Activated CD4-positive, alpha-beta T cell treated with anti-CD3 and anti-CD28 coated beads, Interleukin-10, Interleukin-2, amounts not matched to agents 100 ng/mL and 50 ng/mL, durations not matched to agents 16 hours and 8 hours (primary cell): ENCODE measurements at regions not wholly inside any gene's neighbourhood (a gene's known extent, or its start where the extent isn't known, plus 50 kb on each side); places are given as distances from the start of the nearest gene placed in this dataset.

Experiments
- DNase-seq: peaks from one replicate; pipeline ENCODE4 v3.0.0-alpha.2; 2020

- DNase-seq = no peak
Measured at GRCh38 chr10:3016016-3016415, 51.3 kb upstream of the PFKP start.

DNA sequence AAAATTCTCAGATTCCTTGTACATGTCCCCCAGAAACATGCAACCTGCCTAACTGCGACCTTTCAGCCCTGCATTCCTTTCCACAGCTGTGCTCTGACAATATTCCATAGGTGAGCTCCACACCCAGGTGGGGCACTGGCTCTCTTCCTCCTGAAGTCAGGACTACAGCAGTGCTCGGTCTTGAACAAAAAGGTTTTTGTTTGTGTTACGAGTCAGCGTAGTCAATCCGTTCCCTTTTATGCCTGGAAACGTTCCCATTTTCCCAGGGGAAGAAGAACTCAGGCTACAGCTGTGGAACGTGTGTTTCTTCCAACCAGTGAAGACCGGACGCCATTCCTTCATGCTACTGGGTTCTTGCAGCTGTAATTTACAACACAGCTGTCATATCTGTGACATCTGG lies 52.4 kb upstream of the PFKP start:
- DNase-seq = no peak

DNA sequence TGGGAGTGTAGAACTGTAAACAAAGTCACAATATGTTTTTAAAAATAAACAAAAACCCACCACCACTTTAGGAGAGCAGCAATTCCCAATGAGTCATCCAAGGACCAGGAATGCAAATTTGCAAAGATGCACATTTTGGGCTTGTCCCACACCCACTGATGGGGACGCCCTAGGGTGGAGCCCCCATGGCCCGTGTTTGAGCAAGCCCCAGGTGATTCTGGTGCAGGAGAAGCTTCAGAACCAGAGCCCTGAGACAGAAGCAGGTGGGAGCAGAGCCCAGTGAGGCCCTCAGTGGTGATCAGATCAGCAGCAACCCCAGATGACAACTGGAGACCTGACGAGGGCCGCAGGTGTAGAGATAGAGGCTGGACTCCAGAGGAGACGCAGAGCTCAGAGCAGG lies 55.1 kb upstream of the PFKP start:
- DNase-seq = no peak

- DNase-seq = no peak
Measured at GRCh38 chr10:3010816-3011460, 56.4 kb upstream of the PFKP start.

GRCh38 chr10:3010334-3010733 lies 57.0 kb upstream of the PFKP start:
- DNase-seq = no peak

- DNase-seq = no peak
Measured at GRCh38 chr10:3009341-3009740, 58.0 kb upstream of the PFKP start.

- no peak for DNase-seq
Measured at GRCh38 chr10:3008518-3009195, 58.7 kb upstream of the PFKP start.

- DNase-seq = no peak
Measured at GRCh38 chr10:3006607-3007006, 60.7 kb upstream of the PFKP start.

- no peak for DNase-seq
Measured at GRCh38 chr10:3006093-3006492, 61.3 kb upstream of the PFKP start.

GRCh38 chr10:3002304-3002703 lies 65.0 kb upstream of the PFKP start:
- DNase-seq = peak; percentile 30

GRCh38 chr10:3000048-3000447 lies 67.3 kb upstream of the PFKP start:
- DNase-seq = no peak

DNA sequence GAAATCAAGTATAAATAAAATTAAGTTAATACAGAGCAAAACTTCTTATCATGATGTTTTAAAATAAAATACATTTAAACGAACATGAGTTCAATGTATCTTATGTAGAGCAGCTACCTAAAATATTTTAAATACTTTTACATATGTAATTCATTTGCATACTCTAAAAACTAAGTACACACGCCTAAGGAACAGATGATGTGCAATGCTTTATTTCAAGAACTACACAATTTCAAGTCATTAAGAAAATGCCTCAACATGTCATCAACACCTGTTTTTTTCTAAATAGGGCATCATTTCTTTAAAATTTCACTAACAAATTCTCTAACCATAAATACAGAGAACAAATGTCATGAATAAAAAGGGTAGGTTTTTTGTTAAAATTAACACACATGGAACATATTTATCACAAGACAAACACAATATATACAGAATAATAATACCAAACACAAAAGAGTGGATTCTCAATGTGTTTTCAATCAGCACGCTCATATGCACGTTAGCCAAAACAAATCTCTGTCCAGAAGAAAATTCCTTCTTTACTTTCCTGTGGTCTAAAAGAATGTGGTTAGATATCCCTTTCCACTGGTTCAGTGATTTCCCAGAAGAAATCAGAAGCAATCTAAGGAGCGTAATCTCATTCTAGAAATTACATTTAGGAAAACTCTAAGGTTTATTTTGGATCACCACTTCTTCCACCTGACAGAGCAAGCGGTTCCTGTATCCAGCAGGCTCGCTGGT lies 73.0 kb upstream of the PFKP start:
- DNase-seq = no peak

GRCh38 chr10:2993636-2994035 lies 73.7 kb upstream of the PFKP start:
- no peak for DNase-seq

- no peak for DNase-seq
Measured at GRCh38 chr10:2992401-2993198, 74.7 kb upstream of the PFKP start.

DNA sequence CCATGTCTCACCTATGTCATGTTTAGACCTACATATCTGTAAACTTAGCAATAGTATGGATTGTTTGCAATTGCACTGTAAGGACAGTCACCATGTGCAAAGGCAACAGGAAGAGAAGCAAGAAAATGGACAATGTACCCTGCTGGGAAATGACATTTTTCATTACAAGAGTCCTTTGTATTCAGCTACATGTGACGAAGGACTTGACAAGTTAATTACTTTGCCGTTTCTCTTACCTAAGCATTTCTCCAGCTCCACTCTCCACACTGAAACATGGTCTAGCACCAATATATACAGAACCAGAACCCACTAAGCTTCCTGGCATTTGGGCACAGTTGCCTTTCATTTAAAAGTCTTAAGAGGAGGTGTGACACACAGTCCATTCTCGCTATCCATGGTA lies 76.6 kb upstream of the PFKP start:
- DNase-seq = no peak

GRCh38 chr10:2989292-2989947 lies 77.9 kb upstream of the PFKP start:
- DNase-seq = no peak

GRCh38 chr10:2987185-2987768 lies 80.1 kb upstream of the PFKP start:
- DNase-seq = no peak

DNA sequence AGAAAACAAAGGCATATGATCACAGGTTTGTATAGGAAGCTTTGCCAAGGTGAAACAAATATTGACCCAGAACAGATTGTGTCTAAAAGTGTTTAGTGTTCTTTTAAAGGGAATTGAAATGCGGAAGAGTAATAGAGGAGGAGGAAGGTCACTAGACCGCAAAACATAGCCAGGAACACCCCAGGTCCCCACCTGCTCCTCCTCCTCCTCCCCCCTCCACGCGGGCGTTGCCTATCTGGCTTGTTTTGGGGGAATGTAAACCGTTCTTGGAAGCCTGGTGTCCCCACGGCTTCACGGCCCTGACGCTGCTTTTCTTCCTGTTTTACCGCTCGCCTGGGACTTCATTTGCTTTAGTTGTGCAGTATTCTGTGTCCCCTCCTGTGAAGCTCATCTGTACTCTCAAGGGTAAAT lies 81.0 kb upstream of the PFKP start:
- DNase-seq = no peak

DNA sequence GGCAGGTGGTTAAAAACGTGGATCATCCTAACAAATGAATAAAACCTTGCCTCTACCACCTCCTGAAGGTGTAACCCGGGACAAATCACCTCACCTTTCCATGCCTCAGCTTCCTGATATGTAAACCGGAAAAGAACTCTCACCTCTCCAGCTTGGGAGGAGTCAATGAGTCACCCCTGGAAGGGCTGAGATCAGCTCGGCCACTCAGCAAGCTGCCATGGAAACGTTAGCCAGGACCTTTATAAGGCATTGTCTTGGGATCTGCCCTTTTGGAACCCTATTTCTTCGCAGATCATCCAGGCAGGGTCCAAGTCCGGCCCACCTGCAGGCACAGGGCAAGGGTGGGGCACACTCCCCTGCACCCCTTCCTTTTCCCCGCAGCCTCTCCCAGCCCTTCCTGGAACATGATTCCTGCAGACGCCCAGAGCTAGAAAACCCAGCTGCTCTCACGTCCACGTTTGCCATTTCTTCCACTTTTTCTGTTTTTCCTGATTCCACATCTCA lies 81.6 kb upstream of the PFKP start:
- DNase-seq = no peak

DNA sequence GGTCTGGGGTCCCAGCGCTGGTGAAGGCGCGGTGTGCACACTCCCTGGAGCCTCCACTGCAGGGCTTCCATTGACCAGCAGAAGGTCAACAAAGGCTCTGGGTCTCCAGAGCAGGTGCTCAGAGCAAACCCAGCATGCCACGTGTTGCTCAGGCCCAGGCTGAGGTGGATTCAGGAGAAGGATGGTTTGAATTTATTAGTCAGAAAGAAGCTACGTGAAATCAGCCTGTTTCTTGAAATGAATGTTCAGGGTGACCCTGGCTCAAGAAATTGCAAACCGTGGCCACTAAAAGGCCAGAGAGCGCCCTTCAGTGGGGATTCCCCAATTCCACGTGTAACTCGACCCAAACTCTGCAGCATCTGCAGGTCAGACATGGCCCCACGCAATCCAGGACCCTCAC lies 82.7 kb upstream of the PFKP start:
- DNase-seq = no peak

DNA sequence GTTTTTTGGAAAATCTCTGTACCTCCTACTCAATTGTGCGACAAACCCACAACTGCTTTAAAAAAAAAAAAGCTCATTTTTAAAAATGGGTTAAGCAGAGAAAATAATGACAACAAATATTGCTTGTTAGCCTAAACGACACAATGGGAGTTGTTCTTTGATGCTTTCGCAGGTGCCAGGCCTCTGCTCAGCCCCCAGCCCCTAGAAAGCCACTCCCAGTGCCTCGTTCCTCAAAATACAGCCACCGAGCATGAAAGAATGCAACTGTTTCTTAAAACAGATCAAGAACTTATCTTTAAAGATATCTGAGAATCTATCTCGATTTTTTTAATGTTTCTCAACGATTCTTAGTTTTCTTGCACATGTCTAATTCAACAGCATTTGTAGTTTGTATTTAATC lies 85.2 kb upstream of the PFKP start:
- no peak for DNase-seq

DNA sequence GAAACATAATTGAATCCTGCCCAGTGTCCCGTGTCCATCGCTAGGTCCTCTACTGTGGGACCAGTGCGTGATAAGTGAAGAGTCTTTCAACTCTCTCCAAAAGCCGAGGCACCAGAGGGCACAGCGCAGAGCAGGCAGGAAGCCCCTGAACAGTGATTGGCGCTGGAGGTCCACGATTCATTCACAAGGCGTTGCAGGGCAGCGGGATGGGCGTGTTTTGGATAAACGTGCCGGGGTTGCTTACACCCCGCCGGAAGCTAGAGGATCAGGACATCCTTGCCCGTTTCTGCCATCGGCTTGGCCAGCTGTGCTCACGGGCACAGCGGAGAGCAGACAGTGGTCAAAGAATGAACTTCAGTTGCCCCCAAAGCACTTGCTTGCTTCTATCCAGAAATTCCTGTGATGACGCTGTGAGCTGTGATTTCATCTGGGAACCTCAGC lies 86.0 kb upstream of the PFKP start:
- DNase-seq = no peak
